Stimulated activated CD4-positive, alpha-beta T cell treated with anti-CD3 and anti-CD28 coated beads, Interleukin-2, amount 100 ng/mL, for 24 hours (primary cell): ENCODE measurements at regions not wholly inside any gene's neighbourhood (a gene's known extent, or its start where the extent isn't known, plus 50 kb on each side); places are given as distances from the start of the nearest gene placed in this dataset.

Experiments
- DNase-seq, 2 donors: peaks; one replicate each; pipeline ENCODE4 v3.0.0-alpha.2; 2020

DNA sequence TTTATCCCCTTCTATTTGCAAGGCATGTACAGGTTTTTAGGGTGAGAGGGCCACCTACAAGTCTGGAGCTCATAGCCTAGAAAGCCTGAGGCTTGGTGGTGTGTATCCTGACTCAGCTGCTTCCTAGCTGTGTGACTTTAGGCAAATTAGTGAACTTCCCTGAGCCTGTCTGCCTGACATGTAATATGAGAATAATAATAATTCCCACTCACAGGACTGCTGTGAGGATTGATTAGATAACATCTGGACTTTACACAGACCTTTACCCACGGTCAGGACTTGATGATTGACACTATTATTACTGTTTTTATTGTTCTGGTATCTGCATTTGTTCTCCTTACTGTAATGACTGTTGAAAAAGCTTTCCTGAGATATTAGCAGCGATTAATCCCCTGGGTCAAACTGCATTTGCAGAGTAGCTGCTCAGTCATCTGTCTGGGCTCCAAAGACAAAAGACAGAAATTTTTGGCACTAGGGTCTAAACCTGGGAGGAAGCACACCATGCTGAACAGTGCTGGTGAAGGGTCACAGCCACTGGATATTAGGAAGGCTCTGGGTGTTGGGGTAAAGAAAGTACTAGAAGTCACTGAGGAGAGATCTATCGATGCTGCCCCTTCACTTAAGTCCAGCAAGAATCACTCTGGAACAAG lies 276.5 kb upstream of the FN1 start:
- no peak for DNase-seq

DNA sequence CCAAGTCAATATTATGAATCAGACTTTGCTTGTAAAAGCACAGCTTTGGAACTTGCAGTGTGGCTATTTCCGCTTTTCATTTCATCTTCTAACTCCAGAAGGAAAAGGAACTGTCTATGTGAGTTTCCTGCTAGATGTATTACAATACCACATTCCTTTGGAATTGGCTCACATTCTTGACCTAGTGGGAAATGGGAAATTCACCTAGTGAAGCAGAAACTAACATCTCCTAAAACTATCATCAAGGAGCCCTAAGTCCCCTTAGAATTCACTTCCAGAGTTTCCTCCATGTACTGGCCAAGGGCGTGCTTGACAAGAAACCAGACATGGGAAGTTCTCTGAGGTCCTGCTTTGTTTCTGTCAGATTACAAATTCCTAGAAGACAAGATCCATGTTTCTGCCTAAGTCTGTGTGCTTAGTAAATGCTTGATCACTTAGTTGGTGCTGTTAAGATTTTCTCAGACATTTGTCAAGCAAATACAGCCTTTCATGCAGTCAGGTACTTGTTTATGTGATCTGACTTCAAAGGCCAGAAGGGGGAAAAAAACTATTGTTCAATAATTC lies 275.7 kb upstream of the FN1 start:
- DNase-seq = no peak

DNA sequence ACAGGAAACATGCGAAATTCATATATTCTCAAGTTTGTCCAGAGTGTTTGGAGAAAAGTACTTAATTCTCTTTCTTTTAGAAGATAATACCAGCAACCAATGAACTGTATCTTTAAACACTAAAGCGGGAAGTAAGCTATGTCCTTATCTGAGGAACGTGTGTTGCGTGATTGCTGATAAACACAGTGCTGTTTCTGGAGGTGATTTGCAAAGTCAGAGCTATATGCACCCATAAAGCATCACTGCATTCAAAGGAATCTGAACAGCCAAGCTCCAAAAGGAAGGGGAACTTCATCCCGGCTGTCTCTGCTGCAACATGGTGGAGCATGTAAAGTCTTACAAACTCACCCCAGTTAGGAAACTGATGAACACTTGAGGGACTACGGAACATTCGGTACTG lies 271.7 kb upstream of the FN1 start:
- DNase-seq = no peak

DNA sequence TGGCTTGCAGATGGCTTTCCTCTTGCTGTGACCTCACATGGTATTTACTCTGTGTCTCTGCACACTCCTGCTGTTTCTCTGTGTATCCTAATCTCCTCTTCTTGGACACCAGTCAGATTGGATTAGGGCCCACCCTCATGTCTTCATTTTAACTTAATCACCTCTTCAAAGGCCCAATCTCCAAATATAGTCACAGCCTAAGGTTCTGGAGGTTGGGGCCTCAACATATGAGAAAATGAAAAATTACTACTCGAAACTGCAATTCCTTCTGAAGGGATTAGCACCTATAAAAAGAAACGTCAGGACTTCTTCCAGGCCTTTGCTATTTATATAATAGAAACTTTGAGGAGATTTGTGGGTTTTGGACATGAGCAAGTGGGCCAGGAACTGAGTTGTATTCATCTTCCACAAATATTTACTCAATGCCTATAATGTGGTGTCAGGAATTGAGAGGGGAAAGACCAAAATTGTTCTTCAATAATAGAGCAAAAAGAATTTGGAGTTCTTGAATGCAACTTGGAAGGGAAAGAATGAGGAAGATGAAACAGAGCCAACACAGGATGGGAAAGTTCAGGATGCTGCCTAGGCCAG lies 270.0 kb upstream of the FN1 start:
- no peak for DNase-seq

DNA sequence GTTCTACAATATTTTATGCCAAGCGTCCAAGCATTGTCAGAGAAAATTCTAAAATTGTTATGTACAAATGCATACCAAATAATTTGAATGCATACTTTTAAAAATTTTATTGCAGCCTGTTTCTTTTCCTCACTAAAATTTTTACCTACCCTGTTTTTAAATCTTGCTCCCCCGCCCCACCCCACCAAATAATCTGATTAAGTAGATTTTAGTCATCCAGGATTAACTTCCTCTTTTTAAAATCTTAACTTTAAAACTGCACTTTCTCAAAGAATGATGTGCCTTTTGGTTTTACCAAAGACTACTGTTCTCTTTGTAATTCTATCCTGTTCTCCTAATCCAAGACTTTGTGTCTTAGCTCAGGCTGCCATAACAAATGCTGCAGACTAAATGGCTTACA lies 269.4 kb upstream of the FN1 start:
- DNase-seq = no peak

DNA sequence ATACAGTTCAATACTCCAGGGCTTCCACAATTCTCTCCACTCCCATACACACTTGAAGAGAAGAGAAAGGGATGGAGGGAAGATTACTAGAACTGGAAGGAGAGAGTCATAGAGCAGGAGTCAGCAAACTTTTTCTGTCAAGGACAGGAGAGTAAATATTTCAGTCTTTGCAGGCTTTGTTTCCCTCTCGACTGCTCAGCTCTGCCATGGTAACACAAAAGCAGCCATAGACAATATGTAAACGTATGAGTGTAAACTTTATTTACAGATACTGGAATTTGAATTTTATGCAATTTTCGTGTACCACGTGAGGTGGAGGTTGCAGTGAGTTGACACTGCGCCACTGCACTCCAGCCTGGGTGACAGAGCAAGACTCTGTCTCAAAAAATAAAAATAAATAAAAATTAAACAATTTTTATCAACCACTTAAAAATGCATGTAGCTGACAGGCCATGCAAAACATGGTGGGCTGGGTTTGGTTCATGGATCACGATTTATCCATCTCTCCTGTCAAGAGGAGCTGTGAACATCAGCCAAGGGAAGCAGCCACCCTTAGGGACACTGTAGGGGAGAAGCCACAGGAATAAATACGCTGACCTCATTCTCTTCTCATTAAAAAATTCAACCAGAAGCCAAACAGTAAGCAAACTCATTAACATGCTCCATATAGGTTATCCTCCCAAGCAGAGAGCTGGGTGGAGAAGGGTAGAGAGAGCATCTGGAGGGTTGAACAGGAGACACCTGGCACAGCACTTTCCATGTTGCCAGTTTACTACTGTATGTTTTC lies 266.4 kb upstream of the FN1 start:
- DNase-seq = no peak

DNA sequence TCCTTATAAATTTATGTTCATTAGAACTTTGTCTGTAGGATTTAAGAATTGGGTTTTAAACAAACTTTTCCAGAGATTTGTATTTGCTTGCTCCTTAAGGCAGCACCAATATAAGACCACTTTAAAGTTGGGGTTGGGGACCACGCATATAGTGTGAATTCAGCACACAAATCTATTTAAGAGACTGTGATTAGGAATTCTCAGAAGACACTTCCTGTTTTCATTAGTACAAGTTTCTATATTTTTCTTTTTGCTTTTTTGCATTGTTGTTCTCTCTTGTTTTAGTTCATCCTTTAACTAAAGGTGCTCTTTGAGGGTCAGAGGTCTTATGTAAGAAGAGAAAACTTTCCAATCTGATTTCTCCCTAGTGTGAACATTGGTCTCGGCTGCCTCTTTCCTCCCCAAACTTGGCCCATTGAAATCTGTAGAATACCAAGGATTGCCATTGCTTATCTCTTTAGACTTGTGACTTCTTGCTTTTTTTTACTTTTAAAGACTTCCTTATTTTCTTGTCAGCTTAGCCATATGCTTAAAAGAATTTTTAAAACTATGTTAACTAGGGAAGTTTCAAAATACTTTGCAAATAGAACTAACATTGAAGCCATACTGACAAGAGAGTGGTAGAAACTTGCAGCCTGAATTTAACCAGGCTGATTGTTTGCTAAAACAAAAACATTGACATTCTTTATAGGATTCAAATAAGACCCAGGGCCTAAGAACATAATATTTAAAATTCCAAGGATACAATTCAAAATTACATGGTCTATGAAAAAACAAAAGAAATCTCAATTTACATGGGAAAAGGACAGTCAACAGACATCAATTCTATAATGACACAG lies 264.1 kb upstream of the FN1 start:
- no peak for DNase-seq

DNA sequence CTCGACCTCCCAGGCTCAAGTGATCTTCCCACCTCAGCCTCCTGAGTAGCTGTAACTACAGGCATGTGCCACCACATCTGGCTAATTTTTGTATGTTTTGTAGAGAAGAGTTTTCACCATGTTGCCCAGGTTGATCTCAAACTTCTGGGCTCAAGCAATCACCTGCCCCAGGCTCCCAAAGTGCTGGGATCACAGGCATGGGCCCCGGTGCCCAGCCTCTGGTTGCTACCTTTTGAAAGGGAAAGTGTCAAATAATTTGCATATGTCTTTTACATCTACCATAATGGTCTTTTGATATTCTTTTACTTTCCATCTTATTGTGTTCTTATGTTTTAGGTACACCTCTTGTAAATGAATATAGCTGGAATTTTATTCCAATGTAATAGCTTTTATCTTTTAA lies 263.1 kb upstream of the FN1 start:
- no peak for DNase-seq

DNA sequence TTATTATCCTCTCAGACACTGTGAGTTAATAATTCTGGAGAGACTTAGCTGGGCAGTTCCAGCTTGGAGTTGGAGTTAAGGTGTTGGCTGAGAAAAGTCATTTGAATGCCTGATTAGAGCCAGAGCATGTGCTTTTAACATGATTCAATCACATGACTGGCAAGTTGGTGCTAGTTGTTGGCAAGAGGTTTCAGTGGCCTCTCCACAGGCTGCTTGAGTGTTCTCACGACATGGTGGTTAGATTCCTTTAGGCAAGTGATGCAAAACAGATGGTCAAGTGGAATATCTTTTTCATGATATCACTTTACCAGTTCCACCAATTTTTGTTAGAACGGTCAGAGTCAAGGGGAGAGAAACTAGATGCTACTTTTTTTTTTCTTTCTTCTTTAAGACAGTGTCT lies 262.7 kb upstream of the FN1 start:
- no peak for DNase-seq

DNA sequence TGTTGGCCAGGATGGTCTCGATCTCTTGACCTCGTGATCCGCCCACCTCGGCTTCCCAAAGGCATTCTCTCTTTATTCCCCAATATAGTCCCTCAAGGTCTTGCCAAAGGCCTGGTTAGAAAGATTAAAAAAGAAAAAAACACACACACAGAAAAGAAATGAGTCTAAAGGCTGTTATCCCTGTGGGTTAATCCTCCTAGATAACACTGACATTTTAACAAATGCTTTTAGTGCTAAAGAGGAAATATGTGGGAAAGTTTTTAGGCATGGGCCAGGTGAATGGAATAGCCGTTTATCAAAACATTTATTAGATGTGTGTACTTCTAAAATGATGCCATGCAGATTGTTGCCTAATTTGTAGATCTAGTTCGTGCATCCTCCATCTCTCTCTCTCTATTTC lies 261.6 kb upstream of the FN1 start:
- no peak for DNase-seq

DNA sequence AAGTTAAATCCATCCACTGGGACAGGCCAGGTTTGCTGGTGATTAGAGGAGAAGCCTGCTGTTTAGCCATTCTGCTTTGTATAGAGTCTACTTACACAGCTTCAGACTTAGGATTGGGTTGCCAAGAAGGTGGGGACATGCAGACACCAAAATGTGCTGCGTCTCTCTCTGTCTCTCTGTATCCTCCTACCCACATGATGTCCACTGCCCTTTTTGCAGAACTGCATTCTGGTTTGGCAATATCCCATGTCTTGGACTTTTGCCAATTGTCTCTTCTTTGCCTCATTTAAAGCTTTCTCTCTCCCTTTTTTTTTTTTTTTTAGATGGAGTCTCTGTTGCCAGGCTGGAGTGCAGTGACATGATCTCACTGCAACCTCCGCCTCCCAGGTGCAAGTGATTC lies 261.1 kb upstream of the FN1 start:
- DNase-seq = no peak

DNA sequence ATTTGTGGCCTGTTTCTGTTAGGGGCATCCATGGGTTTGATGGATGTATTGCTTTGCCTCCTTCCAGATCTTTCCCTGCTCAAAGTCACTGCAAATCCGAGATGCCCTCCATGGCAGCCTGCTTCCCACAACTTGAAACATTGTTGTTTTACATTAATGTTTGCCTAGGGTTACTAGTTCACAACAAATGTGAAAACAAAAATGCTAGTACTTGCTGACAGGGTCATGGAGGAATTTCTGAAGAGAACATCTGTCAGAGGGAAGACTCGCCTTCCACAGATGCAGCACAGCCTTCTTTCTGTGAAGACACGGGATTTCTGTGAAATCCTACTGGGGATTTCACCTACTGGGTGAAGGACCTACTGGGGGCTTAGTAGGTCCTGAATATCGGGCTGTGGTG lies 260.0 kb upstream of the FN1 start:
- DNase-seq = no peak

DNA sequence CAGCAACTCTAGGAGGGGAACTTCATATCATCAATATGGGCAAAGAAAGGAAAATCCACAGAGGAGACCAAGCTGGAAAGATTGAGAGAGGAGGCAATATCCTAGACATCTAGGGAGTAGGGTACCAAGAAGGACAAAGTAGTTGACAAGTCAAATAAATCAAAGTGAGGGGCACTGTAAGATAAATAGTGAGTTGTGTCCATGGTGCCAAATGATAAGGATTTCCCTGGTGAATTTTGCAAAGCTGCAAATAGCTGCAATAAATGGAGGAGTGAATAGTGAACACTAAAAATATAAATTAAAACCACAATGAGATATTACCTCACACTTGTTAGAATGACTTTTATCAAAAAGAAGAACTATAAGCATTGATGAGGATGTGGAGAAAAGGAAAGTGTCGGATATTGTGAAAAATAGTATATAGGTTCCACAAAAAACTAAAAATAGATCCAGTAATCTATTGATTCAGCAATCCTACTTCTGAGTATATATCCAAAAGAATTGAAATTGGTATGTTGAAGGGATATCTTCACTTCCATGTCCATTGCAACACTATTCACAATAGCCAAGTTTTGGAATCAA lies 258.2 kb upstream of the FN1 start:
- no peak for DNase-seq

DNA sequence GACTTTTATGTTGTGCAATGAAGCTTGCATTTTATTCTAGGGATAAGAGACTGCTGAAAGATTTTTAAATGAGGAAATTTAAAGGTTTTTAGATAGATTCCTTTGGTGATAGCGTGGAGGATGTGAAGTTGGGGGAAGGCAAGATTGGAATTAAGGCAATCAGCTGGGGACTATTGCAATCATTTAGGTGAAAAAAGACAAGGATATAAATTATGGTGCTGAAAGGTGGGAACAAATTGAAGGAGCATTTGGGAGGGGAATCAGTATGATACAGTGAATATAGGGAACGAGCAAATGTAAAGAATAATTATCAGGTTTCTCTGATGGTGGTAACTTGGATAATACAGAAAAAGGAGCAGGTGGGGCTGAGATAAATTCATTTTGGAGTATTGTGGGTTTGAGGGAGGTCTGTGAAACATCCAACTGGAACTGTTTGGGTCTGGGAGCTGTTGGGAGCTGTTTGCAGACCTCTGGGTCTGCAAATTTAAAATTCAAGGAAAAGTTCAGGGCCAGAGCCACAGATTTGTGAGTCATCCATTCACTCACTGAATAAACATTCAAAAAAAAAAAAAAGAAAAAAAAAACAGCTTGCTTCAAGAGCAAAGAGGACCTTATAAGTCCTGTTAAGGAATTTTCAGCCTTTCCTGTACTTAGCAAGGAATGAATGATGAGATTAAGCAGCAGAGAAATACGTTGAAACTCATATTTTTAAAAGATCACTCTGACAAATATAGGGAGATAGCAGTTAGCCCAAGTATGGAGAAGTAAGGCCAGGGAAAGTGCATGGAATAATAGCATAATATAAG lies 257.5 kb upstream of the FN1 start:
- DNase-seq = no peak

DNA sequence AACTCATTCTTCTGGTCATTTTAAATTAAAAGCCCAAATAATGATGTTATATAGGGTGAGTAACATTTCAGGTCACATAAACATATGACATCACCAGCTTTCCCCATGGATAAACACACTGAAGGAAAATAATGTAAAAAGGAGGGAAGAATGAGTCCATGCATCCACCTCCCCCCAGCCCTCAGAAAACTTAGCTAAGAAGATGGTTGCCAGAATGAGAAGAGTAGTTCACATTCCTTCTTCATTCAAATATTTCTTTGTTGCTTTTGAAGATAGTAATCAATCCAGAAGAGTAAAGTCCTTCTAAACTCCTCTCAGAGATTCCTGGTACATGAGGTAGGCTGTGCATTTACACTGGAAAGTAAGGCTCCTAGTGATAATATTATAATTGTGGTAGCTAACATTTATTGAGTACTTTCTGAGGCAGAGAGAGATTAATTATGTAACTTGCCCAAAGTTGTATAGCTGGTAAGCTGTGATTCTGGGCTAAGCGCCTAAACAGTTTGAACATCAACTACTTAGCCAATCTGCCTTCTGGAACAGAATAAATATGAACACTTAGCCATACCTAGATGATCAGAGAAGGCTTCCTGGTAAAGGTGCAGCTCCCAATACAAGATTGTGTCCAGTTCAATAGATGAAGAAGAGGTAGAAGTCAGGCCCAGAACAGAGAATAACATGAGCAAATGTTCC lies 256.7 kb upstream of the FN1 start:
- DNase-seq = no peak

DNA sequence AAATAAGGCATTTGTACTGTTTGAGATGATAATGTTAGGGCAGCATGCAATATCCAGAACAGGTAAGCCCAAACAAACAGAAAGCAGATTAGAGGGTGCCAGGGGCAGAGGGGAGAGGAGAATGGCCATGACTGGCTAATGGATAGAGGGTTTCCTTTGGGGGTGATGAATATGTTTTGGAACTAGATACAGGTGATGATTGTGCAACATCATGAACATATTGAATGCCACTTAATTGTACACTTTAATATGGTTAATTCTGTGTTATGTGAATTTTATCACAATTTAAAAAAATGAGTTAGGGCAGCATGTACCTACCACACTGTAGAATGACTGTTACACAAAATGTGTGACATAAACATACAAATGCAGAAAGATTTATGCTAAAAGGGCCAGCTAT lies 255.5 kb upstream of the FN1 start:
- no peak for DNase-seq

DNA sequence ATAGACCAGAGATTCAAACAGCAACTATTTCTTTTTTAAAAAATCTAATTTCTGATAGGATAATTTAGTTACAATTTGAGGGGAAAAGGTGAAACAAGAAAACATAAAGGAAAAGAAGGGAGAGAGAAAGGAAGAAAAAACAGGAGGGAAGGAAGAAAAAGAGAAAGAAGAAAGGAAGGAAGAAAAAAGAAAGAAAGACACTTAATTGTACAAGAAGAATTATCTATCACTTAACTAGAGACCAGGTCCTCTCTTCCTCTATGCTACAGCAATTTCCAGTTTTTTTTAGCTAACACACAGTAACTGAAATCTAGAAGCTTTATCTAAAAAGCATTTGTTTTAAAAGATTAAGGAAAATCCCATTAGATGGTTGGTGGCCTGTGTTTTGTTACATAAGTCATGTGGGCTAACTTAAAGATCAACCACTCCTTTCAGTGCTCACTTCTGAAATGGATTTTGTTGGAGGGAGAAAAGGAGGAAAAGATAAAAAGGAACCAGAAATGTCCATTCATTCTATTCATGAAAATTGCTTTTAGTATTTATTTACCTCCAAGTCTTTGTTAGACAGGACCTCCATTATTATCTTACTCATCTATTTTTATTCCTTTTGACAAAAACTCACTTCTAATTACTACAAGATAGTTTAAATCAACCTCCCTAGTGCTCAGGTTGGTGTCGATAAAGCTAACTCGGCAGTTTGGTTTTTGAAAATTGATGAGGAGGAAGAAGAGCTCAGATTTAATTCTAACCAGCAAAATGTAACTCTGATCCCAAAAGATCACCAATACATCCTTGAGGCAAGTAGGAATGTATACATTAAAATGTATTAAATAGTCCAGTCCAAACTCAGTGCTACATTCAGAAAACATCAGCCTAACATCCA lies 251.5 kb upstream of the FN1 start:
- no peak for DNase-seq

DNA sequence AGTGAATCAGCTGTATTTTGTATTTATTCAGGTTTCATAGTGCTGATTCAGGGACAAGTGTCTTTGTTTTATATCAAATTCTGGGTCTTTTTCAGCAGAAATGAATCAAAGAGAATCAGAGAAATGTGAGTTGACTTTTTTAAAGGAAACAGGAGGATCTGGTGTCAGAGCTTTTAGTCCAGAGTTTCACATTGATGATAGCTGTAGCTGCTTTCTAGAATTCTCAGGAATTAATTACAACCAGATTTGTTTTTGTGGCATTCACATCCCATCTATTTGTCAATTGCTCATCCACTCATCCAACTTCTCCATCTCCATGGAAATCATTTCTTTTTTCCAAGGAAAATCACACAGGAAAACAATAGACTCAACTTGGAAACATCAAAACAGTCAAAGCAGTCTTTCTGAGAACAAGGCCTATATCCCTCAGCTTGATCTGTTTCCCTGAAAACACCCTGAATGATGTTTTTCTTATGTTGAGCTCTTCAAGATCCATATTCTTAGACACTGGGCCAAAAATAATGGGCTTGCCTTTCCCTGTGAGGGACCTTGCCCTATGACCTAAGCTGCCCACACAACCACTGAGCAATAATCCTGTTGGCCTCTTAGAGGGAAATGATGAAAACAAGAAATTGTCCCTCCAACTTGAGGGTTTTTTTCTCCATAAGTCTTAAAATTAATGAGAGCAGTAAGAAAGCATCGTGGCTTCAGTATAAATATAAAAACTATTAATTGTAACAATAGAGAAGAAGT lies 249.5 kb upstream of the FN1 start:
- no peak for DNase-seq

DNA sequence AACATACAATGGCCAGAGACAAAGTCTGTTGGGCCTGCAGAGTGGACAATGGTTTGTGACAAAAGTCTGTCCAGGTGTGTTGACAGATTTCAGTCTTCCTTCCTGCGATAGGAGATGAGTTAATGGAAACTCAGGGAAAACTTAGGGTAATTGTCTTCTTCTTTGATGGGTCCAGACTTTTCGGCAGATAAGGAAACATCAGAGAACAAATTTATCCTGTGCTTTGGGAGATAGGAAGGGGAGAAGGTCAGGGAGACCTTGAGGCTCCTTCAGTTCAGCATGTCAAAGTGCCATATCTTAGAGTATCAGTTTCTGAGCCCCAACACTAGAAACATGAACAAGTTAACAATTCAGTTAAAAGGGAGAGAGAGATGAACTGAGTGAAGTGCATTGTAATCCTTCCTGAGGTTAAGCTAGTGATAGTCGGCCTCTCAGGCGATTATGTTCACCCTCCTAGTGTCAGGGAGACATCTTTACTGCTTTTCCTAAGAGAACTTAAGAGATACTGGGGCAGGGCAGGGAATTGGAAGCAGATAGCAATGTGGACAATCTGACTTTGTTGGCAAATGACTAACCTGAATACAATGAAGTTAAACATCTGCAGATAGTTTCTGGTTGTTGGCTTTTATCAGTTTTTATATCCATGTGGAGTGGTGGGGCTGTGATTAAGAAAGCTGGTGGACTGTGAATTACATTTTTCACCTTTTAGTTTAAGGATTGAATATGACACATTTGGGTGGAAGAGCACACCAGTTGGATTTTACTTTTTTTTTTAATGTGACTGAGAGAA lies 248.8 kb upstream of the FN1 start:
- no peak for DNase-seq
